Naive B cell (primary cell): ENCODE measurements at regions not wholly inside any gene's neighbourhood (a gene's known extent, or its start where the extent isn't known, plus 50 kb on each side); places are given as distances from the start of the nearest gene placed in this dataset.
"Not testable (repeated sequence)": the region's sequence is repeated elsewhere in the genome, so short reads cannot be mapped to it uniquely, and the experiment has no call there.

Source experiments
- ATAC-seq, 2 donors: fragments of 150-1000 bp; cut with Tn5 transposase; 2 replicates each; pipeline ENCODE4 v1.10.0; 2021; ENCODE audit warnings: low read depth in 2 of 2, mild to moderate bottlenecking in 2 of 2, moderate library complexity in 2 of 2
- DNase-seq: peaks from one replicate; pipeline ENCODE4 v3.0.0; 2022
- H3K27ac Mint-ChIP-seq, 6 donors: one replicate each; pipeline ENCODE4 v1.8.0; 2020 to 2022; ENCODE audit warnings: mild to moderate bottlenecking in 6 of 6, mixed read lengths in 6 of 6, moderate library complexity in 5 of 6, inconsistent platforms in 2 of 6
- H3K27me3 Mint-ChIP-seq, 3 donors: one replicate each; pipeline ENCODE4 v1.8.0; 2021 to 2022; ENCODE audit warnings: mixed read lengths in 3 of 3, mild to moderate bottlenecking in 1 of 3
- H3K36me3 Mint-ChIP-seq, 2 donors: one replicate each; pipeline ENCODE4 v1.8.0; 2020 to 2022; ENCODE audit warnings: mixed read lengths in 2 of 2, inconsistent platforms in 1 of 2, mild to moderate bottlenecking in 1 of 2
- H3K4me1 Mint-ChIP-seq, 3 donors: one replicate each; pipeline ENCODE4 v1.8.0; 2020 to 2022; ENCODE audit warnings: mixed read lengths in 3 of 3, inconsistent platforms in 1 of 3, mild to moderate bottlenecking in 1 of 3, moderate library complexity in 1 of 3
- H3K4me3 Mint-ChIP-seq, 8 donors: one replicate each; pipeline ENCODE4 v1.8.0; 2020 to 2022; ENCODE audit warnings: mild to moderate bottlenecking in 8 of 8, mixed read lengths in 8 of 8, moderate library complexity in 8 of 8, inconsistent platforms in 2 of 8
- H3K9me3 Mint-ChIP-seq, 7 donors: one replicate each; pipeline ENCODE4 v1.8.0; 2020 to 2022; ENCODE audit warnings: mixed read lengths in 7 of 7, mild to moderate bottlenecking in 5 of 7, inconsistent platforms in 2 of 7, moderate library complexity in 1 of 7

DNA sequence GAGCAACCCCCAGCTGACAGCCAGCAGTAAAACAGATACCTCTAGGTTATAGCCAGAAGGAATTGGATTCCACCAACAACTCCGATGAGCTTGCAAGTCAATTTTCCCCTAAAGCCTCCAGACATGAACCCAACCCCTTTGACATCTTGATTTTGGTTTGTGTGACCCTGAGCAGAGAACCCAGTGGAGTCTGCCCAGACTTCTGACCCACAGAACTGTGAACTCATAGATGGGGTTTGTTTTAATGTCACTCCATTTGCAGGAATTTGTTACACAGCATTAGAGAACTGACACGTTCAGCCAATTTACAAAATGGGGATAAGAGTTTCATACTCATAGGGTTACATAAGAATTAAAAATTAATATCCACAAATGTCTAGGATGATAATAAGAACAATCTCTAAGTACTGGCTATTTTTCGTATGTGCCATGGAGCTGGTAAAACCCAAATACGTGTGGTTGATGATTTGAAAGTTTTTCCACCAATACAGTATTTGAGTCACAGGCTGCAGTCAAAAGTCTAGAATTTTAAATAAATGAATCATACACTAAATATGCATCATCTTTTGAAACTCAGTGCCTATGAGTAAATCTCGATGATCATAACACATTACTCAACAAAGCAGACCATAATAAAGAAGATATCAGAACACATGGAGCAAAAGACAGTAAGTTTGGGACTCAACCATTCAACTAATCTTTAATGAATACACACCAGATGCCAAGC is 380.0 kb downstream of the ANAPC1 start:
- not testable (repeated sequence) for H3K4me3 Mint-ChIP-seq, H3K4me1 Mint-ChIP-seq, H3K36me3 Mint-ChIP-seq, H3K9me3 Mint-ChIP-seq, DNase-seq, H3K27me3 Mint-ChIP-seq, ATAC-seq, H3K27ac Mint-ChIP-seq

DNA sequence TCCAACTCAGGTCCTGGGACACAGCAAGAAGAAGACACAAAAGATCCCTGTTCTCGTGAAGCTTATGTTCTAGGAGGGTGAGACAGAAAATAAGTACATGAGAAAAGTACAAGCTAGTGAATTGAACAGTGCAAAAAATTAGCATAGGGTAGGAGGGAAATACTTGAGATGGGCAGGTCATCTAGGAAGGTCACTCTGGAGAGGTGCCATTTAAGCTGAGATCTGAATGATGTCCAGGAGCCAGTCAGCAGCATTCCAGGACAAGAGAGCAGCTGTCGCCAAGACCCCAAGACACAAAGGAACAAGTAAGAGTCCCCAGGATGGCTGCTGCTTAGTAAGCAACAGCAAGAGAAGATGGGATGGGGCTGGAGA is 379.4 kb downstream of the ANAPC1 start:
- not testable (repeated sequence) for H3K4me3 Mint-ChIP-seq, H3K36me3 Mint-ChIP-seq, H3K27me3 Mint-ChIP-seq, H3K4me1 Mint-ChIP-seq, H3K27ac Mint-ChIP-seq, ATAC-seq, DNase-seq, H3K9me3 Mint-ChIP-seq

- not testable (repeated sequence) for H3K4me1 Mint-ChIP-seq, H3K4me3 Mint-ChIP-seq, H3K27me3 Mint-ChIP-seq, DNase-seq, H3K9me3 Mint-ChIP-seq, ATAC-seq, H3K27ac Mint-ChIP-seq, H3K36me3 Mint-ChIP-seq
These were observed 378.7 kb downstream of the ANAPC1 start for GRCh38 chr2:111505267-111505666.

GRCh38 chr2:111506936-111507335 is 377.1 kb downstream of the ANAPC1 start:
- not testable (repeated sequence) for H3K9me3 Mint-ChIP-seq, DNase-seq

DNA sequence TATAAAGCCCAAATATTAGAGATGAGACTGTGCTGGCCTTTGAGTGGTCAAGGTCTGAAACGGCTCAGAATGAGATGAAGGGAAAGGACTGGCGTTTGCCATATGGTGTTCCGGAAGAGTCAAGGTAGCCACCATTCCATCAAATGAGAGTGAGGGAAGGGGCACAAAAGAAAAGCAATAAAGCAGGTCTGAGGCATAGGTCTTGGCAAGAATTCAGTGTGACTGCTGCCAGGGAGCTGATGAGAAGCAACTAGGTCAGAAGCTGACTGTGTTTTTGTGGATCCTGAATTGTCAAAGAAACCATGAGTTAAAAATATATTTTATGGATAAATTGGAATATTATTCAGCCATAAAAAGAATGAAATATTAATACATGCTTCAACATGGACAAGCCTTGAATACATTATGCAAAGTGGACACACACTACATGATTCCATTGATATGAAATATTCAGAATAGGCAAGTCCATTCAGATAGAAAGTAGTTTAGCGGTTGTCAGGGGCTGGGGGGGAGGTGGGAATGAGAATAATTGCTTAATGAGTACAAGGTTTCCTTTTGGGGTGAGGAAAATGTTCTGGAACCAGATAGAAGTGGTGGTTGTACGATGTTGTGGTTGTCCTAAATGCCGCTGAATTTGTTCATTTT is 374.6 kb downstream of the ANAPC1 start:
- not testable (repeated sequence) for H3K4me1 Mint-ChIP-seq, H3K36me3 Mint-ChIP-seq

More at GRCh38 chr2:111506936-111507335, 377.1 kb downstream of the ANAPC1 start:
- H3K27ac Mint-ChIP-seq, H3K4me1 Mint-ChIP-seq, ATAC-seq, H3K36me3 Mint-ChIP-seq, H3K27me3 Mint-ChIP-seq, H3K4me3 Mint-ChIP-seq: not testable (repeated sequence)

GRCh38 chr2:111510384-111510783 is 373.6 kb downstream of the ANAPC1 start:
- H3K27me3 Mint-ChIP-seq, ATAC-seq, H3K4me3 Mint-ChIP-seq, H3K27ac Mint-ChIP-seq, H3K9me3 Mint-ChIP-seq, H3K36me3 Mint-ChIP-seq, H3K4me1 Mint-ChIP-seq, DNase-seq: not testable (repeated sequence)

More for the DNA sequence above, 374.6 kb downstream of the ANAPC1 start:
- H3K27me3 Mint-ChIP-seq, result peaks cover 0 to 12% (median 0%) of the 10 kb centered on the region in 3 donors
- not testable (repeated sequence) for H3K4me3 Mint-ChIP-seq, ATAC-seq, H3K9me3 Mint-ChIP-seq, H3K27ac Mint-ChIP-seq, DNase-seq

GRCh38 chr2:111511062-111511461 is 372.9 kb downstream of the ANAPC1 start:
- not testable (repeated sequence) for H3K36me3 Mint-ChIP-seq, H3K9me3 Mint-ChIP-seq, H3K4me1 Mint-ChIP-seq, ATAC-seq, H3K27me3 Mint-ChIP-seq, H3K27ac Mint-ChIP-seq, H3K4me3 Mint-ChIP-seq, DNase-seq

GRCh38 chr2:111512378-111512777 is 371.6 kb downstream of the ANAPC1 start:
- not testable (repeated sequence) for H3K9me3 Mint-ChIP-seq, H3K27ac Mint-ChIP-seq, H3K27me3 Mint-ChIP-seq, H3K36me3 Mint-ChIP-seq, DNase-seq, ATAC-seq, H3K4me3 Mint-ChIP-seq, H3K4me1 Mint-ChIP-seq

DNA sequence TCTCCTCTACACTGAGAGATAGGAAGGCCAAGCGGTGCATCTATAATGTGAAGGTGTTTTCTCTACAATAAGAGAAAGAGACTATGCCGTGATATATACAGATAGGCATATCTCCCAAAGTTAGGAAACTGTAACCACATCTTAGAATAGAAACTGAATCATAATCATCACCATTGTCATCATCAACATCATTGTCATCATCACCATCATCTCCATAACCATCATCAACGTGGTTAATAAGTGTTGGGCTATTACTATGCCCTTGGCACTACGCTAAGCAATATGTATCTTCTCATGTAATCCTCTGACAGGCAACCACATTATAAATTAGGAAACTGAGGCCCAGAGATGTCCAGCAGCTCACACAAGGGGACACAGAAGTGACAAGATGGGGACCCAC is 369.9 kb downstream of the ANAPC1 start:
- not testable (repeated sequence) for H3K27me3 Mint-ChIP-seq, DNase-seq, H3K36me3 Mint-ChIP-seq, H3K27ac Mint-ChIP-seq, ATAC-seq, H3K4me1 Mint-ChIP-seq, H3K9me3 Mint-ChIP-seq, H3K4me3 Mint-ChIP-seq

DNA sequence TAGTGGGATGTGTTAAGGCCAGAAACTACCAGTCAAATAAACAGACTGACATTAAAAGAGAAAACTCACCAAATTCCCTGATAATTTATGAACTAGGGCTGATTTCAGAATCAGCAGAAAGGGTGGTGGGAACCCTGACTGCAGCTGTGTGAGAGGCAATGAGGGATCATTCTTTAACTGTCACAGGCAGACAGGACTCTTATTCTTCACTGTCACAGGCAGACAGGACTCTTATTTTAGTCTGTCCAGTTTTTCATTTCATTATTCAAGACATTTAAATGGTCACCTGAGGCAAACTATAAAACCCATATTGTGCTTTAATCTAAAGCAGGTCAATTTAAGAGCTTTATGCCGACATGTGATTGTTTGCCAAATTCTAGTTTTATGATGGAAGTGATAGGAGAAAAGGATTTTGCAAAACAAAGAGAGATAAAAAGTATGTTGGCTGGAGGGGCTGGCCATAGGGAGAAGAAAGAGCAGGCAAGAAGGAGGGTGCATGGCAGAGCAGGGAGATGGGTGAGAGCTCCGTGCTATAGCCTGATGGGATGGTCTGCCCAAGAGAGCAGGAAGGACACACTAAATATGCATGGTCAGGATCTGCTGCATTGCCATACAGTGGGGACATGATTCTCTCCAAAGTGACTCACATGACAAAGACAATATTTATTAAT is 366.8 kb downstream of the ANAPC1 start:
- not testable (repeated sequence) for H3K4me3 Mint-ChIP-seq, ATAC-seq, H3K4me1 Mint-ChIP-seq, H3K36me3 Mint-ChIP-seq, H3K9me3 Mint-ChIP-seq, H3K27ac Mint-ChIP-seq, DNase-seq
- peaks cover 4 to 14% (median 11%) of the 10 kb centered on the region in 3 donors for H3K27me3 Mint-ChIP-seq

GRCh38 chr2:111517721-111518053 is 366.3 kb downstream of the ANAPC1 start:
- H3K27ac Mint-ChIP-seq, H3K36me3 Mint-ChIP-seq, DNase-seq, H3K4me3 Mint-ChIP-seq, H3K4me1 Mint-ChIP-seq, H3K9me3 Mint-ChIP-seq, ATAC-seq: not testable (repeated sequence)
- peaks cover 4 to 14% (median 11%) of the 10 kb centered on the region in 3 donors for H3K27me3 Mint-ChIP-seq

GRCh38 chr2:111519071-111519470 is 364.9 kb downstream of the ANAPC1 start:
- H3K27me3 Mint-ChIP-seq, result peaks cover 4 to 14% (median 7%) of the 10 kb centered on the region in 3 donors
- no peaks in the 10 kb centered on the region for H3K4me1 Mint-ChIP-seq
- H3K36me3 Mint-ChIP-seq, result no peaks in the 10 kb centered on the region
- no peak for DNase-seq
- ATAC-seq, result no peak
- H3K9me3 Mint-ChIP-seq, result no peaks in the 10 kb centered on the region
- H3K4me3 Mint-ChIP-seq, result no peak overlapping the region
- H3K27ac Mint-ChIP-seq, result no peak overlapping the region

- H3K4me1 Mint-ChIP-seq, result no peaks in the 10 kb centered on the region
- no peaks in the 10 kb centered on the region for H3K36me3 Mint-ChIP-seq
- no peak for ATAC-seq
- H3K9me3 Mint-ChIP-seq, result no peaks in the 10 kb centered on the region
- no peak for DNase-seq
- peak overlapping the region in 1 of 6 donors; percentile 13 for H3K27ac Mint-ChIP-seq
- H3K27me3 Mint-ChIP-seq, result peaks cover 4 to 14% (median 7%) of the 10 kb centered on the region in 3 donors
- no peak overlapping the region for H3K4me3 Mint-ChIP-seq
These were observed 361.7 kb downstream of the ANAPC1 start for GRCh38 chr2:111522231-111522768.

GRCh38 chr2:111523009-111523408 is 361.0 kb downstream of the ANAPC1 start:
- Mint-ChIP-seq H3K36me3 (no peaks in the 10 kb centered on the region), H3K4me1 (no peaks in the 10 kb centered on the region), H3K9me3 (no peaks in the 10 kb centered on the region), H3K27me3 (peaks cover 4 to 14% (median 7%) of the 10 kb centered on the region in 3 donors), H3K4me3 (no peak overlapping the region), H3K27ac (no peak overlapping the region)
- no peak for ATAC-seq
- DNase-seq, result no peak
